Stimulated activated CD8-positive, alpha-beta memory T cell treated with anti-CD3 and anti-CD28 coated beads, Interleukin-7, amount 100 ng/mL, for 1 hour (primary cell): ENCODE measurements at regions not wholly inside any gene's neighbourhood (a gene's known extent, or its start where the extent isn't known, plus 50 kb on each side); places are given as distances from the start of the nearest gene placed in this dataset.

ENCODE experiments used
- DNase-seq, 2 donors: peaks; one replicate each; pipeline ENCODE4 v3.0.0-alpha.2; 2020; ENCODE audit warnings: low read depth in 2 of 2

DNA sequence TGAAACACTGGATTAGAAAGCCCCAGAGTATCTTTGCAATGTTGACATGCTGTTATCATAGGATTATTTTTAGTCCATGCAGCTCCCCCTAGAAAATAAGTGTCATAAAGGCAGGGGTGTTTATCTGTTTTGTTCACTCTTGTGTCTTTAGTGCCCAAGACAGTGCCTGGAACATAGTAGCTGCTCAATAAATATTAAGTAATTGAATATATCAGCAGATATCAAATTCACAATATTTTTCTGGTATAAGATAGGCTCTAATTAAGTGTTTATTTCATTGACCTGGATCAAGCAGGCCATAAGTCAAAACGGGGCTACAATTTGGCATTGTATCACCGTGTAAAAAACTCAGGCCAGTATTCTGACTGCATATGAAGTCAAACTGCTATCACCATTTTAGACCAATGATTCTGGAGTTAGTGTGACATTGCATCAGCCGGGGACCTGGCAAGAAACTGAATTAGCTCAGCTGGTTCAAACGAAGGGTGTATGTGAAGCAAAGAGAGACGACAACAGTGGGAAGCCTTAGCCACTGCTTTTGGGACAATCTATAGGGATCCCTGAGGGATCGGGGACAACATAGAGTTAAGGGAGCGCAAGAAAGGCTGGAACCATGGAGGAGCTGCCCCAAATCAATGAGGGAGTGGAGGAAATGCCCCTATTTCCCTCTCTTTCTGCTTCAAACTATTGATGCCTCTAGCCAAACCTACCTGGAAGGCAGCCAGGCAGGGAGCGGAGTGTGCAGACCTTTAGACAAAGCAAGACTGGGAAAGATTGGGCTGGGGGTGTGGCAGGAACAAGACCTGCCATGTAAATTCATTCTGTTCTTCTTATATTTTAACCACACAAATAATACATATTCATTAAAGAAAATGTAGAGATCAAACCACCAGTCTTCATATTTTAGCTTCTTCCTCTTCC, 112.2 kb downstream of the PLEKHG1 start:
- no peak for DNase-seq

GRCh38 chr6:150712505-150713252, 113.0 kb downstream of the PLEKHG1 start:
- DNase-seq, result no peak

DNA sequence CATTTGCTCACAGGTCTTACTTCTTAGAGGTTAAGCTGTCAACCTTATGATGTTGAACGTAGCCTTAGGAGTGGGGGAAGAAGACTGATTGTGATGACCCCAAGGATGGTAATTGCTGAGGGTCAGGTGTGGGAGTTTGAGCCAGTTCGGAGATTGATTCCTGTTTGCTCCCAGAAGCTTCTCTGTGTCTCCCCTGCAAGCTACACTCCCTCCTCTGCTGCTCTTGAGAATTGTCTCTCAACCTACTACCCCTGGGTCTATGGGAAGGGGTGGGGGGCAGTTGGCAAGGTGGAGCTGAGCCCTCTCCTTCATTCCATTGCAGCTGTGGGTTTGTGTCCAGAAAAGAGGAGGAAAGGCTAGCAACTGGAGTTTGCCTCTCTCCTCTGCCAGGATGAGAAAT, 113.8 kb downstream of the PLEKHG1 start:
- no peak for DNase-seq

DNA sequence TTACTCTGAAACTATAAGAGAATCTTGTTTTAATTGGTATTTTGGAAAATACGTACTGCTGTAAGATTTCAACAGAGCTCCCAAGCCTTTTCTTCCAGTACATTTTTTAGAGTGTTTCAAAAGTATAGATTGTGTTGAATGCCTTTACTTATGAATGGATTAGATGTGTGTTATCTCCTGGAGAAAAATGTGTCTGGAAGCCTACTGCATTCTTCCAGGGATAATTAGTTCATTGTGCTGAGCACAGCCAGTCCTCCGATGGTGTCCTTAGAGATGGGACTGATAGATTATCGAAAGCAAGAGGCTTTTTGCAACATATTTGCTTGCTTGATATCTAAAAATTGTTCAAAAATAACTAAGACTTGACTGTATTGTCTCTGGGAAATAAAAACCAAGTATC, 114.2 kb downstream of the PLEKHG1 start:
- no peak for DNase-seq

DNA sequence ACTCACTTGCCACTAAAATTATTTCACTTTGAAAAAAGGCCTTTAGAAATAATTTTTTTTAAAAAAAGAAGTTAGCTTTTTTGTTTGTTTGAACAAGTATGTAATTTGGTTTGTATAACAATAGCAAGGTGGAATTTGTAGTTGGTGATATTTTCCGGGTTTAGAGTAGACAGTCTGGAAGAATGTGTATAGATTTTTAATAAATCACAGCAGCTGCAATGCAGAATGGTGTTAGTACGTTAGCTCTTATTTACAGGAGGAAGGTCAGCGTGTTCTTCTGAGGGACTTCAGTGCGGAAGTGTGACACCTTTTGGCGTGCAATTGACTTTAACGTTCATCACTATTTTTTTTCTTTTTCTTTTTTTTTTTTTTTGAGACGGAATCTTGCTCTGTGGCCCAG, 115.4 kb downstream of the PLEKHG1 start:
- DNase-seq, result no peak

GRCh38 chr6:150717419-150717818, 117.7 kb downstream of the PLEKHG1 start:
- no peak for DNase-seq

- no peak for DNase-seq
Measured at GRCh38 chr6:150719099-150719766, 119.5 kb downstream of the PLEKHG1 start.

GRCh38 chr6:150719831-150720230, 120.1 kb downstream of the PLEKHG1 start:
- no peak for DNase-seq

DNA sequence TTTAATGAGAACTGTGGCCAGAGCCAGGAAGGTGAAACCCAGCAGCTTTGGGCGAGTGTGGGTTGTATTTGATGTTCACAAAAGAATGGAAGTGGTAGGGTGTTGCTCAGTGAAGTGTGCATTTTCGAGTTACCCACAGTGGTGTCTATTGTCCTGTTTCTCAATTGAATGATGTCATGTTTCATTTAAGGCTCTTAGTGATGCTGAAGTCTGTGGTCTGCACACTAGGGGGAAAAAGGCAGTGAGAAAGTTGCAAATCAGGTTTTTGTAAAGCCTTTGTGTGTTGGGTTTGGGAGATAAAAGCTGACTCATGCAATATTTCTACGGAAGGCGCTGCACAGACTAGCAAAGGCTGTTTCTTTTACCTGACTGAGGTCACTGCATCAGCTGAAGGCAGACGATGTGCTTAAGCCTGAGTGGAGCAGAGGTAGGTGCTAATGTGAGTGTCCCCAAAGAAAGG, 121.1 kb downstream of the PLEKHG1 start:
- no peak for DNase-seq

DNA sequence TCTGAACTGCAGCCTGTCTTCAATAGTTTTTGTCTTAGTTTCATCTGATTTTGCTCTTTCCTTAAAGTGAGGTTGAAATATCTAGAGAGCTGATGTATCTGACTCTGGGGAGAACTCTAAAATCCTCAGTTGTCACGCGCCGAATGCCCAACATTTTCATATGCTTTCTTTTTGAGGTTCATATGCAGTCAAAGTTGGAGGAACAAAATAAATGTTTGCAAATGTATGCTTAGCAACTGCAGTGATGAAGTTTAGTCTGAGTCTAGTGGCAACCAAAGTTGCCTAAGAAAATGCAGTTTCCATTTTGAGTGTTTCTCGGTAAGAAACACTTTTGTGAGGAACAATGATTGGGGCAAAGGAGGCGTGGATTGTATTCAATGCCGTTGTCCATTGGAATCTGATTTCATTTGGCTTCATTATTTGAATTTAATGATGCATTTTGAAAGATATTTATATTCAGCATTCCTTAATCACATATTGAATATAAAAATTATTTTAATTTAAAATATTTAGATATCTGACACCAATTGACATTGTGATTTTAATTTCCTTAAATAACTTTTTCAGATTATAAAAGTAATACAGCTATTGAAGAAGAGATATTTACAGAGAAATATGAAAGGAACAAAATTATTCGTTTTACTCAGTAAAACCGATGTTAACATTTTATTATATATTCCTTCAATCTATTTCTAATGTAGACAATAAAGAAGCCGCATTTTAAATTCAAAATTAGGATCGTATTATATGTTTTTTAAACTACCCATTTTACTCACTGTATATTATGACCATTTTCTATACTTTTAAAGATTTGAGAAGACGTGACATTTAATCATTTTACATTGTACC, 122.0 kb downstream of the PLEKHG1 start:
- DNase-seq, result no peak

DNA sequence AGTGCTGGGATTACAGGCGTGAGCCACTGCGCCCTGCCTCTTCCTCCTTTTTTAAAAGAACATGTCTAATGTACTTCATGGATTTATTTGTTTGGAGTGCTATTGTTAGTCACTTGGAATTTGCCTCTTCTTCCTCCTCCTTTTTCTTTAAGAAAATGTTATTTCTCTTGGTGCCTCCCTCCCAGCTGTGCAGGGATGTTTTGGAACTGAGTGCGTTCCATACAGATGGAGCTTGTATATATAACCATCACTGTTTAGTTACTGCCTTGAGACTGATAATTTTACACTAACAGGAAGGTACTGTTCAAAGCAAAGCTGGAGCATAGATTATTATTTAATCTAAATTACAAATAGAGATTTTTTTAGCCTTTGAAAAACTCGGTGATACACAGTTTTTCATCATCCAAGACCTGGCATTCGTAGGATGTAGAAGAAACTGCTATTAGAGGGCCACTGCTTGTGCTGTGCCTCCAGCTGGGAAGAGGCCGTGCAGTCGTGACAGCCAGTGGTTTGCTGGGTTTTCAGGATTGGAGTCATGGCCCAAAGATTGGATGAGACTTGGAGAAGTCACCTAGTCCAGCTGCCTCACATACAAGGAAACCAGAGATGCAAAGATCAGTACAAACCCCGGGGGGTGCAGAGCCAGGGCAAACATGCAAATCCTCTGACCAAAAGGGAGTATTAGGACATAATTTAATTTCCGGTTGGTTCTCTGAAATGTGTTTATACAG, 123.1 kb downstream of the PLEKHG1 start:
- no peak for DNase-seq

GRCh38 chr6:150723345-150723658, 123.6 kb downstream of the PLEKHG1 start:
- DNase-seq, result no peak

- no peak for DNase-seq
Measured at GRCh38 chr6:150723857-150724256, 124.2 kb downstream of the PLEKHG1 start.

DNA sequence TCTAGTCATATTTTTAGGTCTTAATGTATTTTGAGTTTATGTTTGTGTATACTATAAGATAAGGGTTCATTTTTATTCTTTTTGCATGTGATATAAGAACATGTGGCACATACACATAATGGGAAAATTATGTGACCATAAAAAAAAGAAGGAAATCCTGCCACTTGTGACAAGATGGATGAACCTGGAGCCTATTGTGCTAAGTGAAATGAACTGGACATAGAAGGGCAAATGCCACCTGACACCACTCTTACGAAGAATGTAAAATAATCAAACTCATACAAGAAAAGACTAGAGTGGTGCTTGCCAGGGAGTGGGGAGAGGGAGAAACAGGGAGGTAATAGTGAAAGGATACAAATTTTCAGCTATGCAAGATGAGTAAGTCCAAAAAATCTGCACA, 126.1 kb downstream of the PLEKHG1 start:
- no peak for DNase-seq

DNA sequence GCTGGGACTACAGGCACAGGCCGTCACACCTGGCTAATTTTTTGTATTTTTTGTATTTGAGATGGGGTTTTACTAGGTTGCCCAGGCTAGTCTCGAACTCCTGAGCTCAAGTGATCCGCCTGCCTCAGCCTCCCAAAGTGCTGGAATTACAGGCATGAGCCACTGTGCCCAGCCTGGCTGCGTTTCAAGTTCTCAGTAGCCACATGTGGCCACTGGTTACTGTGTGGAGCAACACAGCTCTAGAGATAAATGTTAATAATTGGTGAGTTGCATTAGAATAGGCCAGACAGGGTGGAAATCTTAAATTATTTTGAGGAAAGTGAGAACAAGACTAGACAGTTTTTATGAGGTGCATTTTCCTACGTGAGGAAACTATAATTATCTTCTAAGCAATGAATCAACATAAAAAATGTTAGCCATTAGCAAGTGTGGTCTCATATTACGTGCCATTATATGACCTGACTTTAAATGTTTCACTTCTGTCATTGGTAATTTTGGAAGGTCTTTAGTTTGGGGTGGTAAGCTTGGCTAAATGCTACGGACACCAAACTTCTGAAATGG, 129.6 kb downstream of the PLEKHG1 start:
- DNase-seq, result no peak

DNA sequence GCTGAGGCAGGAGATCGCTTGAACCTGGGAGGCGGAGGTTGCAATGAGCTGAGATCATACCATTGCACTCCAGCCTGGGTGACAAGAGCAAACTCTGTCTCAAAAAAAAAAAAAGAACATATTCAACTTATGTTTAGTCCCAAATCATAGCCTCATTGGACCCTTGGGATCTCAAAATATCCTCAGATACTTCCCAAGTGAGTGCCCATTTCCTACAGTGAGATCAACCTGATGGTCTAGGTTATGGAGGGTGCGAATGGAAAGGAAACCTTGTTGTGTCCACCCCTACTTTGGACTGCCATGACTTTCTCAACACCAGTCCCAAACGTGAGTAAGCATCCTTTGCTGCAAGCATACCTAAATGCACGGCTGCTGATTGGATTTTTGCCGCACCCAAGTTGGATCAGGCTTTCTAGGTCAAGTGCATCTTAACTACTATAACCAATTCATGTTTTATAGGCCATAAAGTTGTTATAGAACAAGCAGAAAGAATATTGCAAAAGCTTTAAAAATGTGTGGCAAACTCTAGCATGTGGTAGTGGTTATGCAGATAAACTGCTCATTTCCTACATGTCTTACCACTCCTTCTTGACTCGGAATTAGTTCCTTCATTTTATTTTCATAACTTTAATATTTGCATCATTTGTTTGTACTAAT, 131.2 kb downstream of the PLEKHG1 start:
- no peak for DNase-seq

DNA sequence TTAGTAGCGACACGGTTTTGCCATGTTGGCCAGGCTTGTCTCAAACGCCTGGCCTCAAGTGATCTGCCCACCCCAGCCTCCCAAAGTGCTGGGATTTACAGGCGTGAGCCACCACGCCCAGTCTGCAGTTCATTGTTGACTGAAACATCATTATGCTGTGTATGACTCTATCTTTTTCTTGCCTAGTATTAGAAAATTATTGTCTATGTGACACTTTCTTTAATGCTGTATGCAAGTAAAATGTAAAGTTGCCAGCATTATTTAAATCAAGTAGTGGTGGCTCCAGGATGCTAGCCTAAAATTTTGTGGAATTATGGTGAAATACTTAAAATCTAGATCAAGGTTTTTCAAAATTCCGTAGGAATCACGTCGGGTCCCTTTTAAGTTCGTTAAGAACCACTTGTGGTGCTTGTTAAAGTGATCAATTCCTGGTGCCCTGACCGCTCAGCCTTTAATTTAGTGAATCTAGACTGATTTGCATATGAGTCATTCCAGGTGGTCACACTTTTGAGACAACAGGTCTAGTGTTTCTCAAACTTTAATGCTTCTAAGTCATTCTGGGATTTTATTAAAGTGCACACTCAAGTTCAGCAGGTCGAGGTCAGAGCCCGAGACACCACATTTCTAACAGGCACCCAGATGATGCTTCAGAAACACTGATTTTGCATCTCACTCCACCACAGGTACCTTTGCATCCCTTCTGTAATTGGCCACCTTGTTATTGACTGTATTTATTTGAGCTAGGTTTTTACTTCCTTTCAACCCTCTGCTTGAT, 132.6 kb upstream of the MTHFD1L start:
- no peak for DNase-seq

- DNase-seq, result no peak
Measured at GRCh38 chr6:150733726-150734125, 131.8 kb upstream of the MTHFD1L start.

DNA sequence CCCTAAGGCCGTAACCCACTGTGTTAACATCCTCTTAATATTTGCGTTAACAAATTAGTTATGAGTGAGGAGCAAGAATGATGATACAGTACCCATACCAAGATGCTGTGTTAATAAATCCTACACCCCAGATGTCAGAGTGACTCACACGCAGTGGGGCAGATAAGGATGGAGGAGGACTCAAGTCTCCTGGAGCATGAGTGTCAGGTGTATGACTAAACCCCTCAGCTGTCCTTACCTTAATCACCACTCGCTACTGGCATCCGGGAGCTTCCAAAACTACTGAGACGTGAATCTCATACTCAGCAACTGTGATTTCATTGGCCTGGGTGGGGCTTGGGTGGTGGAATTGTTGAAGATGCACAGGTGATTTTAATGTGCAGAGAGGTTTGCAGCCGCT, 131.3 kb upstream of the MTHFD1L start:
- no peak for DNase-seq
